ENCODE measurements at regions not wholly inside any gene's neighbourhood (a gene's known extent, or its start where the extent isn't known, plus 50 kb on each side); places are given as distances from the start of the nearest gene placed in this dataset.

GRCh38 chr2:235274023-235274422 is 219.8 kb upstream of the AGAP1 start:
- TF ChIP-seq POLR2A (IDR thresholded peaks at IDR 0.05; ENCODE audit: control extremely low read depth in 1 of 2, low read depth in 2 of 2, low read length in 2 of 2): no peak
- TF ChIP-seq CTCF (IDR thresholded peaks at IDR 0.05; ENCODE audit: control extremely low read depth in 1 of 3, insufficient read depth in 1 of 3, low read depth in 1 of 3, low read length in 3 of 3): no peak
- no peak for TF ChIP-seq HDAC6 (IDR thresholded peaks at IDR 0.05; ENCODE audit: low read depth, low read length)
- no peak for TF ChIP-seq RXRA (IDR thresholded peaks at IDR 0.05; ENCODE audit: insufficient read depth, low read depth, low read length)
- TF ChIP-seq SP2 (IDR thresholded peaks at IDR 0.05; ENCODE audit: low read length): no peak
- no peak for TF ChIP-seq CEBPB (IDR thresholded peaks at IDR 0.05; ENCODE audit: low read depth, low read length)
- no peak for TF ChIP-seq ATF2 (IDR thresholded peaks at IDR 0.05; ENCODE audit: low read length)
- no peak for TF ChIP-seq BRCA1 (IDR thresholded peaks at IDR 0.05; ENCODE audit: low read depth, low read length)
- no peak for TF ChIP-seq JUND (IDR thresholded peaks at IDR 0.05; ENCODE audit: low read length)
